ENCODE measurements at regions not wholly inside any gene's neighbourhood (a gene's known extent, or its start where the extent isn't known, plus 50 kb on each side); places are given as distances from the start of the nearest gene placed in this dataset.
"Not testable (repeated sequence)": the region's sequence is repeated elsewhere in the genome, so short reads cannot be mapped to it uniquely, and the experiment has no call there.

- Mint-ChIP-seq H3K36me3 (ENCODE audit: low read depth, unreplicated experiment) (peaks cover 4% of the 10 kb centered on the region), H3K4me1 (ENCODE audit: unreplicated experiment) (peaks cover 17% of the 10 kb centered on the region), H3K27me3 (ENCODE audit: unreplicated experiment) (peaks cover 6% of the 10 kb centered on the region), H3K4me3 (ENCODE audit: unreplicated experiment) (no peak overlapping the region), H3K27ac (ENCODE audit: unreplicated experiment) (no peak overlapping the region), H3K9me3 (ENCODE audit: unreplicated experiment) (no peaks in the 10 kb centered on the region)
- no peak for TF ChIP-seq CTCF (IDR thresholded peaks at IDR 0.05; ENCODE audit: unreplicated experiment)
- no peak for DNase-seq (ENCODE audit: low spot score)
Measured at GRCh38 chr1:244304156-244304555, 147.6 kb downstream of the ADSS2 start.

- Mint-ChIP-seq H3K36me3 (ENCODE audit: low read depth, unreplicated experiment) (peaks cover 7% of the 10 kb centered on the region), H3K9me3 (ENCODE audit: unreplicated experiment) (no peaks in the 10 kb centered on the region), H3K4me1 (ENCODE audit: unreplicated experiment) (peaks cover 12% of the 10 kb centered on the region), H3K4me3 (ENCODE audit: unreplicated experiment) (no peak overlapping the region), H3K27me3 (ENCODE audit: unreplicated experiment) (peaks cover 6% of the 10 kb centered on the region), H3K27ac (ENCODE audit: unreplicated experiment) (no peak overlapping the region)
- TF ChIP-seq CTCF (IDR thresholded peaks at IDR 0.05; ENCODE audit: unreplicated experiment) = no peak
- no peak for DNase-seq (ENCODE audit: low spot score)
Measured at GRCh38 chr1:244304656-244305055, 147.1 kb downstream of the ADSS2 start.

GRCh38 chr1:244305776-244306341 lies 145.8 kb downstream of the ADSS2 start:
- no peak for DNase-seq (ENCODE audit: low spot score)
- no peak overlapping the region for H3K4me3 Mint-ChIP-seq (ENCODE audit: unreplicated experiment)
- H3K36me3 Mint-ChIP-seq (ENCODE audit: low read depth, unreplicated experiment) = peaks cover 7% of the 10 kb centered on the region
- no peak overlapping the region for H3K27ac Mint-ChIP-seq (ENCODE audit: unreplicated experiment)
- no peaks in the 10 kb centered on the region for H3K9me3 Mint-ChIP-seq (ENCODE audit: unreplicated experiment)
- no peak for TF ChIP-seq CTCF (IDR thresholded peaks at IDR 0.05; ENCODE audit: unreplicated experiment)
- H3K4me1 Mint-ChIP-seq (ENCODE audit: unreplicated experiment) = peaks cover 12% of the 10 kb centered on the region
- peaks cover 6% of the 10 kb centered on the region for H3K27me3 Mint-ChIP-seq (ENCODE audit: unreplicated experiment)

- peaks cover 6% of the 10 kb centered on the region for H3K27me3 Mint-ChIP-seq (ENCODE audit: unreplicated experiment)
- no peak overlapping the region for H3K4me3 Mint-ChIP-seq (ENCODE audit: unreplicated experiment)
- H3K36me3 Mint-ChIP-seq (ENCODE audit: low read depth, unreplicated experiment) = peaks cover 7% of the 10 kb centered on the region
- no peak for DNase-seq (ENCODE audit: low spot score)
- H3K9me3 Mint-ChIP-seq (ENCODE audit: unreplicated experiment) = no peaks in the 10 kb centered on the region
- H3K4me1 Mint-ChIP-seq (ENCODE audit: unreplicated experiment) = peaks cover 12% of the 10 kb centered on the region
- H3K27ac Mint-ChIP-seq (ENCODE audit: unreplicated experiment) = no peak overlapping the region
- no peak for TF ChIP-seq CTCF (IDR thresholded peaks at IDR 0.05; ENCODE audit: unreplicated experiment)
Measured at GRCh38 chr1:244306544-244306943, 145.2 kb downstream of the ADSS2 start.

- H3K4me1 Mint-ChIP-seq (ENCODE audit: unreplicated experiment); H3K9me3 Mint-ChIP-seq (ENCODE audit: unreplicated experiment); H3K27me3 Mint-ChIP-seq (ENCODE audit: unreplicated experiment); DNase-seq (ENCODE audit: low spot score); H3K36me3 Mint-ChIP-seq (ENCODE audit: low read depth, unreplicated experiment); H3K4me3 Mint-ChIP-seq (ENCODE audit: unreplicated experiment); H3K27ac Mint-ChIP-seq (ENCODE audit: unreplicated experiment): not testable (repeated sequence)
Measured at GRCh38 chr1:244309191-244309590, 142.5 kb downstream of the ADSS2 start.

Measured in endothelial cell (in vitro differentiated cells).